ENCODE measurements at regions not wholly inside any gene's neighbourhood (a gene's known extent, or its start where the extent isn't known, plus 50 kb on each side); places are given as distances from the start of the nearest gene placed in this dataset.

GRCh38 chr15:47367726-47368390 is 349.4 kb upstream of the SEMA6D start:
- CTCF ChIA-PET (ENCODE audit: partially characterized antibody), result interaction anchor here (0.6 to 0.8 kb wide), 2 partner anchors 94 to 246 kb away, joined by 3 read pairs; no protein-coding TSS in a partner anchor
- Histone ChIP-seq H3K4me3 (ENCODE audit: extremely low read depth in 1 of 4, insufficient read depth in 2 of 4, low read depth in 3 of 4, low read length in 4 of 4) (no peak overlapping the region), H4K8ac (ENCODE audit: extremely low read depth, insufficient read depth, low read length) (no peak overlapping the region), H3K18ac (ENCODE audit: extremely low read depth, low read length) (no peak overlapping the region), H3K9ac (replicated peaks in 1 of 4; ENCODE audit: extremely low read depth in 1 of 4, low read depth in 3 of 4, low read length in 3 of 4) (no peak overlapping the region), H4K91ac (replicated peaks; ENCODE audit: insufficient read length, low read length) (no peak overlapping the region), H2BK20ac (ENCODE audit: low read length) (no peak overlapping the region), H2BK120ac (replicated peaks; ENCODE audit: low read depth, low read length) (no peak overlapping the region), H3K4me2 (ENCODE audit: insufficient read depth in 1 of 2, low read depth in 2 of 2, low read length in 2 of 2) (no peak overlapping the region), H2BK12ac (ENCODE audit: low read depth, low read length) (no peak overlapping the region), H2BK15ac (ENCODE audit: low read length) (no peak overlapping the region), H3K27me3 (replicated peaks in 1 of 4; ENCODE audit: control insufficient read depth in 3 of 4, extremely low read depth in 1 of 4, insufficient read depth in 3 of 4, low read length in 3 of 4) (no peaks in the 10 kb centered on the region), H3K4ac (replicated peaks; ENCODE audit: insufficient read length, low read depth, low read length) (no peak overlapping the region), H3K36me3 (ENCODE audit: control insufficient read depth in 2 of 4, insufficient read depth in 4 of 4, low read length in 3 of 4) (no peaks in the 10 kb centered on the region), H3K23ac (ENCODE audit: insufficient read length) (no peak overlapping the region), H2BK5ac (ENCODE audit: low read depth, low read length) (no peak overlapping the region), H2AK5ac (ENCODE audit: low read depth, low read length) (no peak overlapping the region), H4K20me1 (replicated peaks in 1 of 2; ENCODE audit: control insufficient read depth in 1 of 2, insufficient read depth in 2 of 2, low read length in 2 of 2) (no peaks in the 10 kb centered on the region), H3K79me1 (ENCODE audit: low read depth, low read length) (no peaks in the 10 kb centered on the region), H3K27ac (ENCODE audit: low read depth, low read length) (no peak overlapping the region), H3K23me2 (ENCODE audit: low read depth, low read length) (no peaks in the 10 kb centered on the region), H4K5ac (ENCODE audit: insufficient read length, low read depth, low read length) (no peak overlapping the region), H3K56ac (replicated peaks; ENCODE audit: insufficient read length, low read depth, low read length) (no peak overlapping the region), H2AFZ (ENCODE audit: low read length) (no peak overlapping the region), H3K14ac (ENCODE audit: insufficient read length) (no peak overlapping the region), H3K79me2 (ENCODE audit: control insufficient read depth in 1 of 2, insufficient read depth in 2 of 2, low read length in 2 of 2) (no peaks in the 10 kb centered on the region), H3K4me1 (replicated peaks in 1 of 4; ENCODE audit: control insufficient read depth in 3 of 4, insufficient read depth in 4 of 4, low read length in 3 of 4) (no peaks in the 10 kb centered on the region; a peak in 3 of 7 replicates), H3K9me3 (ENCODE audit: insufficient read depth in 2 of 2, low read depth in 1 of 2, low read length in 1 of 2) (no peaks in the 10 kb centered on the region)
- TF ChIP-seq SP2 (IDR thresholded peaks at IDR 0.05; ENCODE audit: low read length) (no peak), KDM4A (IDR thresholded peaks at IDR 0.05; ENCODE audit: low read depth, low read length, severe bottlenecking) (no peak), SUZ12 (IDR thresholded peaks at IDR 0.05; ENCODE audit: low read length) (no peak), RNF2 (IDR thresholded peaks at IDR 0.05; ENCODE audit: borderline replicate concordance, low read depth, low read length, missing control alignments, poor library complexity, severe bottlenecking) (no peak), MAFK (IDR thresholded peaks at IDR 0.05; ENCODE audit: low read depth, low read length) (no peak), SIX5 (IDR thresholded peaks at IDR 0.05; ENCODE audit: low read depth, low read length) (no peak), SIRT6 (IDR thresholded peaks at IDR 0.05; ENCODE audit: low read length) (no peak), BCL11A (IDR thresholded peaks at IDR 0.05; ENCODE audit: low read depth in 2 of 2, low read length in 2 of 2) (no peak)
- WGBS, 2 experiments (ENCODE audit: extremely low coverage in 1 of 2, insufficient coverage in 1 of 2, insufficient read length in 1 of 2, insufficient replicate concordance in 2 of 2, low coverage in 1 of 2, low lambda C conversion rate in 2 of 2, missing lambda C conversion rate in 1 of 2), result 98% methylated on average over 3 of the region's 3 CpGs; no CpG with 5 or more reads in 1 of the 2 experiments
- POLR2A ChIA-PET (ENCODE audit: partially characterized antibody), result no interaction called here
- FAIRE-seq, result no peak
- no peak for DNase-seq (ENCODE audit: low read depth in 1 of 2, low spot score in 2 of 2)

Data from H1 (cell line).